Endothelial cell of umbilical vein (primary cell): ENCODE measurements at regions not wholly inside any gene's neighbourhood (a gene's known extent, or its start where the extent isn't known, plus 50 kb on each side); places are given as distances from the start of the nearest gene placed in this dataset.

Source experiments
- BruUV-seq: library from RNA; stranded (reverse); fragments of 400-500 nt; replicated peaks from 2 replicates; lab custom pipeline; 2021; lab: Mats Ljungman, UMichigan
- CTCF ChIA-PET: fragments of 300-600, 350-600 bp; sonication (Branson Sonifier 250); formaldehyde crosslinking; loops from one replicate; lab custom pipeline; 2021; ENCODE audit warnings: antibody characterized with exemption, inconsistent platforms; lab: Charles Lee
- POLR2A ChIA-PET: fragments of 300-600, 350-600 bp; sonication (Branson Sonifier 250); formaldehyde crosslinking; loops from one replicate; lab custom pipeline; 2021; ENCODE audit warnings: antibody characterized with exemption, inconsistent platforms; lab: Charles Lee
- DNase-seq: peaks from one replicate; pipeline ENCODE4 v3.0.0-alpha.2; 2011; ENCODE audit warnings: low read depth, low spot score
- FAIRE-seq: peaks from 2 replicates; lab custom pipeline; 2011; peaks lifted over from hg19 to GRCh38; lab: Jason Lieb, UNC
- H2AFZ ChIP-seq: 2 replicates; pipeline ENCODE4 v1.6.0; 2012; ENCODE audit warnings: low read depth, low read length, control low read depth, inconsistent platforms
- H3K27ac ChIP-seq: 2 replicates; pipeline ENCODE4 v1.5.1; 2011; ENCODE audit warnings: low read depth, mild to moderate bottlenecking, control low read depth, low read length, moderate library complexity; ENCODE audit not compliant: insufficient read depth
- H3K27me3 ChIP-seq, 2 experiments: 2 replicates each; pipeline versions ENCODE4 v1.6.0 to v1.6.1; 2011; ENCODE audit warnings: low read length in 2 of 2, mixed read lengths in 1 of 2; ENCODE audit not compliant: control insufficient read depth in 2 of 2, insufficient read depth in 2 of 2
- H3K36me3 ChIP-seq, 2 experiments: 2 replicates in 1 of 2; 3 replicates in 1 of 2; pipeline ENCODE4 v1.5.1; 2011; ENCODE audit warnings: low read length in 2 of 2, mild to moderate bottlenecking in 1 of 2, moderate library complexity in 1 of 2; ENCODE audit not compliant: control insufficient read depth in 2 of 2, insufficient read depth in 2 of 2; ENCODE audit errors: extremely low read depth in 1 of 2
- H3K4me1 ChIP-seq: 3 replicates; pipeline ENCODE4 v1.5.1; 2011; ENCODE audit warnings: mild to moderate bottlenecking, low read length; ENCODE audit not compliant: control insufficient read depth, insufficient read depth; ENCODE audit errors: extremely low read depth
- H3K4me2 ChIP-seq: 2 replicates; pipeline ENCODE4 v1.6.1; 2011; ENCODE audit warnings: low read length, control low read depth, mixed read lengths; ENCODE audit not compliant: insufficient read depth
- H3K4me3 ChIP-seq, 3 experiments: fragments of 200-600 bp in 1 of 3; sonication (generic), shearing (Covaris generic) in 1 of 3; replicated peaks in 1 of 3; 2 replicates each; pipeline ENCODE4 v1.5.1; 2011 to 2016; ENCODE audit warnings: control low read depth in 3 of 3, low read length in 3 of 3, mild to moderate bottlenecking in 2 of 3, inconsistent platforms in 1 of 3, low read depth in 1 of 3, moderate library complexity in 1 of 3; ENCODE audit not compliant: insufficient read depth in 1 of 3
- H3K79me2 ChIP-seq: 2 replicates; pipeline ENCODE4 v1.6.0; 2012; ENCODE audit warnings: low read length, inconsistent platforms; ENCODE audit not compliant: control insufficient read depth, insufficient read depth
- H3K9ac ChIP-seq: replicated peaks from 2 replicates; pipeline ENCODE3; 2011; ENCODE audit warnings: low read length, control low read depth; ENCODE audit not compliant: insufficient read depth; ENCODE audit errors: extremely low read depth
- H3K9me1 ChIP-seq: replicated peaks from 3 replicates; pipeline ENCODE4 v1.6.0; 2011; ENCODE audit warnings: mild to moderate bottlenecking, low read length; ENCODE audit not compliant: control insufficient read depth, insufficient read depth; ENCODE audit errors: extremely low read depth
- H3K9me3 ChIP-seq: replicated peaks from 2 replicates; pipeline ENCODE4 v1.5.1; 2012; ENCODE audit warnings: low read length, inconsistent platforms; ENCODE audit not compliant: control insufficient read depth, insufficient read depth
- H4K20me1 ChIP-seq: replicated peaks from 2 replicates; pipeline ENCODE3; 2011; ENCODE audit warnings: mild to moderate bottlenecking, low read length; ENCODE audit not compliant: control insufficient read depth, insufficient read depth; ENCODE audit errors: extremely low read depth
- CTCF ChIP-seq, 2 donors: IDR thresholded peaks; 1 replicate in 1 of 2; 2 replicates in 1 of 2; pipeline ENCODE4 v1.5.1; 2011; ENCODE audit warnings: low read length in 2 of 2, mild to moderate bottlenecking in 2 of 2, moderate library complexity in 2 of 2, control low read depth in 1 of 2, inconsistent platforms in 1 of 2, low read depth in 1 of 2; ENCODE audit not compliant: insufficient read depth in 1 of 2; ENCODE audit errors: extremely low read depth in 1 of 2
- EZH2 ChIP-seq: IDR thresholded peaks from 2 replicates; pipeline ENCODE4 v1.6.1; 2012; ENCODE audit warnings: borderline replicate concordance, low read depth, mild to moderate bottlenecking, moderate library complexity, low read length, inconsistent platforms; ENCODE audit not compliant: severe bottlenecking
- FOS ChIP-seq: IDR thresholded peaks from 2 replicates; pipeline ENCODE4 v1.6.1; 2011; ENCODE audit warnings: mild to moderate bottlenecking, low read length, moderate library complexity, borderline replicate concordance; ENCODE audit not compliant: insufficient read depth
- GATA2 ChIP-seq: IDR thresholded peaks from 2 replicates; pipeline ENCODE4 v1.7.0; 2011; ENCODE audit warnings: low read depth, mild to moderate bottlenecking, moderate library complexity, mixed read lengths, low read length; ENCODE audit not compliant: insufficient read length, insufficient read depth
- JUN ChIP-seq: IDR thresholded peaks from 2 replicates; pipeline ENCODE4 v1.6.1; 2011; ENCODE audit warnings: borderline replicate concordance, low read depth; ENCODE audit not compliant: insufficient read length, insufficient read depth
- MAX ChIP-seq: IDR thresholded peaks from 2 replicates; pipeline ENCODE4 v1.6.1; 2011; ENCODE audit not compliant: insufficient read depth, insufficient read length
- MYC ChIP-seq: IDR thresholded peaks from one replicate; pipeline ENCODE4 v1.6.1; 2011; ENCODE audit warnings: mild to moderate bottlenecking, low read depth, low read length
- POLR2A ChIP-seq: IDR thresholded peaks from 2 replicates; pipeline ENCODE4 v1.6.1; 2012; ENCODE audit warnings: low read depth, mild to moderate bottlenecking, control low read depth, low read length
- POLR2AphosphoS5 ChIP-seq: IDR thresholded peaks from 2 replicates; pipeline ENCODE4 v1.6.1; 2012; ENCODE audit warnings: low read depth, mild to moderate bottlenecking, control low read depth, low read length, moderate library complexity; ENCODE audit not compliant: insufficient read depth
- dilution Hi-C: fragments of 300-500 bp; cut with MboI; formaldehyde crosslinking; loops from one replicate; pipeline ENCODE4 v1.15.0; 2019; ENCODE audit warnings: low sequenced_read_pairs; ENCODE audit not compliant: extremely low pct_ligation_motif_present
- intact Hi-C: fragments of 100-400 bp; cut with micrococcal nuclease; formaldehyde crosslinking; loops from one replicate; pipeline ENCODE4 v1.10.0; 2022

GRCh38 chr13:30362005-30362788 lies 54.8 kb upstream of the KATNAL1 start:
- H3K4me2 ChIP-seq = no peak overlapping the region
- H2AFZ ChIP-seq = peak overlapping the region; percentile 44
- POLR2A ChIA-PET = no interaction called here
- no peak overlapping the region for H3K9ac ChIP-seq
- H3K4me3 ChIP-seq = no peak overlapping the region
- CTCF ChIA-PET = interaction anchor here (1.0 kb wide), 1 partner anchor 9 kb away, joined by 3 read pairs; no protein-coding TSS in a partner anchor
- no peaks in the 10 kb centered on the region for H4K20me1 ChIP-seq
- DNase-seq (no peak), FAIRE-seq (peak; percentile 15)
- peaks cover 30% of the 10 kb centered on the region for H3K4me1 ChIP-seq
- H3K9me1 ChIP-seq = no peaks in the 10 kb centered on the region
- no peak overlapping the region for H3K27ac ChIP-seq
- H3K36me3 ChIP-seq = no peaks in the 10 kb centered on the region
- H3K79me2 ChIP-seq = no peaks in the 10 kb centered on the region
- dilution Hi-C loops = no loop called here
- H3K27me3 ChIP-seq = no peaks in the 10 kb centered on the region
- intact Hi-C loops = loop anchor here (10.0 kb wide), 1 partner anchor 683 kb away; no protein-coding TSS in a partner anchor
- H3K9me3 ChIP-seq = no peaks in the 10 kb centered on the region
- BruUV-seq = no TSS peak
- TF ChIP-seq POLR2A (no peak), MAX (no peak), JUN (no peak), GATA2 (no peak), POLR2AphosphoS5 (no peak), FOS (no peak), EZH2 (no peak), MYC (no peak), CTCF (IDR thresholded peaks at IDR 0.05; ENCODE audit: extremely low read depth in 1 of 2, insufficient read depth in 1 of 2, low read depth in 1 of 2, low read length in 2 of 2) (no peak)
